ENCODE measurements at regions not wholly inside any gene's neighbourhood (a gene's known extent, or its start where the extent isn't known, plus 50 kb on each side); places are given as distances from the start of the nearest gene placed in this dataset.

- TF ChIP-seq SUZ12 (IDR thresholded peaks at IDR 0.05; ENCODE audit: extremely low read depth, insufficient read depth, insufficient read length) (no peak), ZNF274 (IDR thresholded peaks at IDR 0.05; ENCODE audit: low read depth, low read length) (no peak), YY1 (IDR thresholded peaks at IDR 0.05; ENCODE audit: insufficient read depth, insufficient read length) (no peak)
Observed at GRCh38 chr7:26081638-26082037, 70.4 kb upstream of the NFE2L3 start.

Measured in NT2/D1 (cell line).